Activated gamma-delta T cell (primary cell): ENCODE measurements at regions not wholly inside any gene's neighbourhood (a gene's known extent, or its start where the extent isn't known, plus 50 kb on each side); places are given as distances from the start of the nearest gene placed in this dataset.

Experiments used
- DNase-seq: peaks from one replicate; lab custom pipeline; 2025; lab: John Stamatoyannopoulos, UW

DNA sequence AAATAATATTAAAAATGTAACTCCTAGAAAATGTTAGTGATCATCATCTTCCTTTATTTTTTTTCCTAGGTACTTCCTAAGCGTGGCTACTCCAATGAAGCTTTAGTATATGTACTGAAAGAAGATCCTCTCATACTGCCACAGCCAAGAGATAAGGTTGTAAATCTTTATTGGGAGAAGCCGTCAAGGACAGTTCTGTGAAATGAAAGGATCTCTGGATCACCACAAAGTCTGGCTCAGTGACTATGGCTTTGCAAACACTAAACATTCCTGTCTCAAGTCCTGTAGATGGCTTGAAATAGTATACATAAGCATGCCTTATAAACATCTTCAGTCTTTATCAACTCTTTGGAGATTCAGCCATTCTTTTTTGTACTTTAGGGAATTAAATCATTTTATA is 61.2 kb upstream of the DPH5 start:
- DNase-seq: no peak

DNA sequence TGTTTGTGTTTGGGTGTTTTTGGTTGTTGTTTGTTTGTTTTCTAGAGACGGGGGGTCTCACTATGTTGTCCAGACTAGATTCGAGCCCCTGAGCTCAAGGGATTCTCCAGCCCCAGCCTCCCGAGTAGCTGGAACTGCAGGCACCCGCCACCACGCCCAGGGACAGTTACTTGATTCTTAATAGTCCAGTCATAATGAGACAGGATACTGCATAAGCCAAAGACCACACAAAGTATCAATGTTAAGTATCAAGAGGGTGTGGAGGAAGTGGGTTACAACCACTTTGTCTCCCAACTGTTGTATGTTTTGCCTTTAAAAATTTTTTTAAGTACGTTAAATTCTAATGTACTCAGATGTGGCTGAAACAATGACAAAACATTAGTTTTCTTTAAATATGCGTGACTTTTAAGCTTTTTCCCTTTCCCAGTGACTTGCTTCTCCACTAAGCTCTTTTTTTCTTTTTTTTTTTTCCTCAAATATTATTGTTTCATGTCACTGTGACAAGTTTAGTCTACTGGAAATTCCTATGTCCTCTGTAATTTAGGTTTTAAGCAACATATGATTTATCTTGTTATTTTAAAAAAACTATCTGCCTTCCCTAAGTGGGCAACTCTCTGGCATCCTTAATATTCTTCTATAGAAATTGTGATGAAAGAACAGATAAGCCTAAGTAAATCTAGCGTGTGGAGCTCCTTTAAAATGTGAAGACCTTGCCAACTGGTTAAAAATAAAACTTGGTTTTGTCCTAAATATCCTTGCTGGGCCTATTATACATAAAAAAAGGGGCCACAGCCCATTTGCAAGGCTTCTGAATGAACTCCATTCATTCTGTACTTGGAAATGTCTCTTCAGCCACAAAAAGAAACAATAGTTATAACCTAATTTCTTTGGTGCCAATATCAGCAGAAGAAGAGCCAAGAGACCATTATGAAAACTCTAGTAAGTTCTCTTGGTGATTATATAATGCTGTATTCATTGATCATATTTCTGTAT is 56.2 kb upstream of the DPH5 start:
- DNase-seq: no peak

DNA sequence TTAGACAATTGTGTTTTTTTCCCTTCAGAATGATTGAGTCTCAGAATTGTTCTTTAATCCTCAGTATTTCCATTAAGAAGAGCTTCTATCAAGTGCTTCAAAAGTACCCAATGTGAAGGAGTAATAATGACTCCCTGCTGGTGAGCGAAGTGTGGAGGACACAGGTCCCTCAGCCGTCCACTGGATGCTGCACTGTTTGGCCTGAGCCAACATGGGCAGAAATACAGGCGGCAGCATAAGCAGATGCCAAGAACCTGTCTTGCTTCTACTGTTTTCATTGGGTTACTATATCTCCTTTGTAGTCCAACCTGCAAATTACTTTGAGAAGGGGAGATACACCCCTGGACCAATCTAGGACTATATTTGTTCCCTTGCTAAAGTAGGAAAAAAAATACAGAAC is 55.3 kb upstream of the DPH5 start:
- no peak for DNase-seq

DNA sequence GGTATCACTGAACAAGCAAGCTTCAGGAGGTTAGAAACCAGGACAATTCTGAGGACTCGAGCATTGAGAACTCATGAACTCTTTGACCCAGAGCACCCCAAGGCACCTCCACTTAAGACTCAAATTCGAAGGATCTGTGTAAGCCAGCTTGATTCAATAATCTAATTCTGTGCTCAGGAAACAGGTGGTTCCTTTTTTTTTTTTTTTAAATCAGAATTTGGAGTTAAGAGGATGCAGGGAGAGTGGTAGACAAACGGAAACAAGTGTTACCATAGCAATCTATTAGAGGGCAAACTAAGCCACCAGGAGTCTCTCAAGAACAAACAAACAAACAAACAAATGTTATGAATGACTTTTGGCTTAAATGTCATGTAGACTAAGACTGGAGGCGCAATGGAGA is 53.8 kb upstream of the DPH5 start:
- DNase-seq: no peak

DNA sequence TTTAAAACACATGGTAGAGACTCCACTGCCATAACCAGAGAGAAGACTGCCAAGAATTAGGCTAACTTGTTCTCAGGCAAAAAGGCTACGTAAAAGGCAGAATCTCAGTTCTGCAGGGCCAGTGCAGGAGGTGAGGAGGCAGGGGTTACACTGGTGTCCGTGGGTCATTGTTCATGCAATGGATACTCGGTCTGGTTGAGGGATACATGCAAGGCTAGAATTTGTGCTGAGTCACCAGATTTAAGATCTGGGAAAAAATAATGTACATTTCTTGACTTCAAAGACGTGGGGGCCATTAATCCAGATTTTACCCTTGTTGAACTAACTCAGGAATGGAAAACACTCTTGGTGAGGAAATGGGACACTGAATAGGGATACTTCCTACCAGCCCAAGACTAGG is 52.3 kb upstream of the DPH5 start:
- no peak for DNase-seq

DNA sequence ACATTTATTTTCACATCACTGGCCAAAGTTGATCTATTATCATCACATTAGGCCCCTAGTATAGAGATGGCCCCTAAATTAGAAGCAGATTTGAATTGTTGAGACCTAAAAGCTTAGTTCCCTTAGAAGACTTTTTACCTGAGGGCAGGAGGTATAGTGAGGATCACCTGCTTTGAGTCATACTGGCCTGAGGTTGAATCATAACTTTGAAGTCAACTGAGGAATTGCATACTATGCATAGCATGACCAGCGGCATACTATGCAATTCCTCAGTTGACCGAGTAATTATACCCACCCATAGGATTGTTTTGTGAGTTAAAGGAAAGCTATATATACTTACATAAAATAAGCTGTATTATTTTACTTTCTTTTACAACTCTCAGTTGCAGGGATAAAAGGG is 50.3 kb upstream of the DPH5 start:
- no peak for DNase-seq
